IPS-NIHi7 (cell line): ENCODE measurements at regions not wholly inside any gene's neighbourhood (a gene's known extent, or its start where the extent isn't known, plus 50 kb on each side); places are given as distances from the start of the nearest gene placed in this dataset.

Source experiments
- DNase-seq: peaks from one replicate; pipeline ENCODE4 v3.0.0; 2012; ENCODE audit warnings: mixed read lengths; ENCODE audit errors: extremely low spot score

GRCh38 chr4:127211650-127212560, 420.9 kb upstream of the INTU start:
- no peak for DNase-seq

- no peak for DNase-seq
Measured at GRCh38 chr4:127212701-127213100, 420.1 kb upstream of the INTU start.

- DNase-seq, result no peak
Measured at GRCh38 chr4:127214016-127214415, 418.7 kb upstream of the INTU start.

- DNase-seq, result no peak
Measured at GRCh38 chr4:127214931-127215330, 417.8 kb upstream of the INTU start.

GRCh38 chr4:127217586-127218229, 415.0 kb upstream of the INTU start:
- no peak for DNase-seq

GRCh38 chr4:127219232-127219631, 413.5 kb upstream of the INTU start:
- no peak for DNase-seq

- no peak for DNase-seq
Measured at GRCh38 chr4:127224556-127224955, 408.2 kb upstream of the INTU start.

- DNase-seq, result no peak
Measured at GRCh38 chr4:127229855-127230608, 402.7 kb upstream of the INTU start.

- DNase-seq, result no peak
Measured at GRCh38 chr4:127236889-127237288, 395.9 kb upstream of the INTU start.

GRCh38 chr4:127237581-127237980, 395.2 kb upstream of the INTU start:
- DNase-seq, result no peak

- no peak for DNase-seq
Measured at GRCh38 chr4:127238956-127239475, 393.7 kb upstream of the INTU start.

GRCh38 chr4:127239902-127240763, 392.6 kb upstream of the INTU start:
- no peak for DNase-seq

- DNase-seq, result no peak
Measured at GRCh38 chr4:127240764-127241105, 392.0 kb upstream of the INTU start.

- DNase-seq, result no peak
Measured at GRCh38 chr4:127244515-127244914, 388.2 kb upstream of the INTU start.

- no peak for DNase-seq
Measured at GRCh38 chr4:127246963-127247952, 385.5 kb upstream of the INTU start.

- DNase-seq, result no peak
Measured at GRCh38 chr4:127249066-127249766, 383.5 kb upstream of the INTU start.

- DNase-seq, result no peak
Measured at GRCh38 chr4:127249767-127250108, 383.0 kb upstream of the INTU start.

GRCh38 chr4:127250577-127250976, 382.2 kb upstream of the INTU start:
- DNase-seq, result no peak

- DNase-seq, result no peak
Measured at GRCh38 chr4:127251423-127251822, 381.3 kb upstream of the INTU start.

- no peak for DNase-seq
Measured at GRCh38 chr4:127256500-127256899, 376.3 kb upstream of the INTU start.
